HG03135 (cell line): ENCODE measurements at regions not wholly inside any gene's neighbourhood (a gene's known extent, or its start where the extent isn't known, plus 50 kb on each side); places are given as distances from the start of the nearest gene placed in this dataset.
"Not testable (repeated sequence)": the region's sequence is repeated elsewhere in the genome, so short reads cannot be mapped to it uniquely, and the experiment has no call there.

Experiments
- ATAC-seq: cut with Tn5 transposase; IDR thresholded peaks from one replicate; pipeline ENCODE4 v1.9.1; 2021; ENCODE audit warnings: mild to moderate bottlenecking, moderate library complexity; ENCODE audit not compliant: unreplicated experiment

GRCh38 chr5:116747881-116748280 lies 173.3 kb upstream of the SEMA6A start:
- no peak for ATAC-seq

- no peak for ATAC-seq
Observed at GRCh38 chr5:116746668-116747067, 172.0 kb upstream of the SEMA6A start.

- ATAC-seq, result no peak
Observed at GRCh38 chr5:116740771-116741170, 166.1 kb upstream of the SEMA6A start.

GRCh38 chr5:116739571-116739970 lies 164.9 kb upstream of the SEMA6A start:
- ATAC-seq, result no peak

- ATAC-seq, result no peak
Observed at GRCh38 chr5:116738615-116739261, 164.1 kb upstream of the SEMA6A start.

GRCh38 chr5:116738239-116738614 lies 163.6 kb upstream of the SEMA6A start:
- no peak for ATAC-seq

- ATAC-seq, result no peak
Observed at GRCh38 chr5:116736671-116737070, 162.0 kb upstream of the SEMA6A start.

- no peak for ATAC-seq
Observed at GRCh38 chr5:116733991-116734975, 159.7 kb upstream of the SEMA6A start.

GRCh38 chr5:116732591-116732990 lies 158.0 kb upstream of the SEMA6A start:
- no peak for ATAC-seq

- no peak for ATAC-seq
Observed at GRCh38 chr5:116731432-116731831, 156.8 kb upstream of the SEMA6A start.

- no peak for ATAC-seq
Observed at GRCh38 chr5:116730706-116731105, 156.1 kb upstream of the SEMA6A start.

- ATAC-seq, result no peak
Observed at GRCh38 chr5:116730185-116730584, 155.6 kb upstream of the SEMA6A start.

GRCh38 chr5:116727248-116727647 lies 152.6 kb upstream of the SEMA6A start:
- no peak for ATAC-seq

- ATAC-seq, result not testable (repeated sequence)
Observed at GRCh38 chr5:116726180-116726579, 151.6 kb upstream of the SEMA6A start.

GRCh38 chr5:116724971-116725370 lies 150.3 kb upstream of the SEMA6A start:
- no peak for ATAC-seq

GRCh38 chr5:116722651-116723050 lies 148.0 kb upstream of the SEMA6A start:
- no peak for ATAC-seq

- no peak for ATAC-seq
Observed at GRCh38 chr5:116719106-116719505, 144.5 kb upstream of the SEMA6A start.

- ATAC-seq, result no peak
Observed at GRCh38 chr5:116718317-116718716, 143.7 kb upstream of the SEMA6A start.

- no peak for ATAC-seq
Observed at GRCh38 chr5:116709082-116709481, 134.5 kb upstream of the SEMA6A start.

- ATAC-seq, result not testable (repeated sequence)
Observed at GRCh38 chr5:116705121-116705519, 130.5 kb upstream of the SEMA6A start.

- ATAC-seq, result no peak
Observed at GRCh38 chr5:116703941-116704340, 129.3 kb upstream of the SEMA6A start.

- ATAC-seq, result no peak
Observed at GRCh38 chr5:116703328-116703727, 128.7 kb upstream of the SEMA6A start.
